NCI-H446 treated with DMSO at 0.1 percent for 48 hours (cell line): ENCODE measurements at regions not wholly inside any gene's neighbourhood (a gene's known extent, or its start where the extent isn't known, plus 50 kb on each side); places are given as distances from the start of the nearest gene placed in this dataset.

Source experiments
- DNase-seq: peaks from one replicate; lab custom pipeline; 2025; lab: John Stamatoyannopoulos, UW

GRCh38 chr14:53807542-53807941 lies 149.1 kb downstream of the BMP4 start:
- peak; percentile 3 for DNase-seq

GRCh38 chr14:53807108-53807507 lies 149.5 kb downstream of the BMP4 start:
- DNase-seq: no peak

GRCh38 chr14:53796734-53797133 lies 159.9 kb downstream of the BMP4 start:
- DNase-seq: no peak

- peak; percentile 73 for DNase-seq
These were observed 162.7 kb downstream of the BMP4 start for GRCh38 chr14:53793790-53794505.

- DNase-seq: no peak
These were observed 163.7 kb downstream of the BMP4 start for GRCh38 chr14:53792909-53793308.

- DNase-seq: no peak
These were observed 165.7 kb downstream of the BMP4 start for GRCh38 chr14:53790731-53791500.

GRCh38 chr14:53788566-53788965 lies 168.1 kb downstream of the BMP4 start:
- no peak for DNase-seq

- DNase-seq: no peak
These were observed 170.6 kb downstream of the BMP4 start for GRCh38 chr14:53786045-53786444.

- DNase-seq: no peak
These were observed 171.9 kb downstream of the BMP4 start for GRCh38 chr14:53784688-53785087.

- DNase-seq: no peak
These were observed 173.4 kb downstream of the BMP4 start for GRCh38 chr14:53783256-53783655.

- DNase-seq: no peak
These were observed 176.5 kb downstream of the BMP4 start for GRCh38 chr14:53780051-53780555.

- DNase-seq: no peak
These were observed 177.3 kb downstream of the BMP4 start for GRCh38 chr14:53779301-53779700.

- no peak for DNase-seq
These were observed 178.4 kb downstream of the BMP4 start for GRCh38 chr14:53778263-53778662.

- no peak for DNase-seq
These were observed 183.7 kb downstream of the BMP4 start for GRCh38 chr14:53772936-53773335.

GRCh38 chr14:53767566-53767965 lies 189.1 kb downstream of the BMP4 start:
- DNase-seq: no peak

- no peak for DNase-seq
These were observed 190.0 kb downstream of the BMP4 start for GRCh38 chr14:53766601-53767000.

GRCh38 chr14:53766106-53766505 lies 190.5 kb downstream of the BMP4 start:
- no peak for DNase-seq

- DNase-seq: no peak
These were observed 191.8 kb downstream of the BMP4 start for GRCh38 chr14:53764846-53765245.

- no peak for DNase-seq
These were observed 198.5 kb downstream of the BMP4 start for GRCh38 chr14:53758141-53758540.

GRCh38 chr14:53757732-53758131 lies 198.9 kb downstream of the BMP4 start:
- DNase-seq: no peak

GRCh38 chr14:53751650-53752049 lies 205.0 kb downstream of the BMP4 start:
- DNase-seq: no peak

- DNase-seq: no peak
These were observed 207.9 kb downstream of the BMP4 start for GRCh38 chr14:53748691-53749090.

GRCh38 chr14:53744857-53745256 lies 211.8 kb downstream of the BMP4 start:
- no peak for DNase-seq
